Lung (tissue), 11 donors: ENCODE measurements at regions not wholly inside any gene's neighbourhood (a gene's known extent, or its start where the extent isn't known, plus 50 kb on each side); places are given as distances from the start of the nearest gene placed in this dataset.
A peak's percentile ranks its signal among the peaks of the same experiment; 100 is the strongest.

Source experiments
- ATAC-seq: fragments of 200-7000 bp; cut with Tn5 transposase; one replicate; pipeline ENCODE4 v1.9.1; 2020; ENCODE audit warnings: moderate number of reproducible peaks; ENCODE audit not compliant: insufficient read depth, low FRiP score
- DNase-seq, 3 donors: peaks; one replicate each; pipeline ENCODE4 v3.0.0-alpha.2; 2013 to 2017
- H3K27ac ChIP-seq, 2 donors: one replicate each; pipeline ENCODE4 v1.5.1; 2013; ENCODE audit warnings: mild to moderate bottlenecking in 2 of 2, moderate library complexity in 2 of 2, control low read depth in 1 of 2, inconsistent platforms in 1 of 2, low read depth in 1 of 2, low read length in 1 of 2
- H3K27me3 ChIP-seq, 3 donors: one replicate each; pipeline ENCODE4 v1.5.1; 2013; ENCODE audit warnings: low read length in 2 of 3; ENCODE audit not compliant: control insufficient read depth in 3 of 3, insufficient read depth in 3 of 3
- H3K36me3 ChIP-seq, 4 donors: one replicate each; pipeline ENCODE4 v1.5.1; 2013; ENCODE audit warnings: low read length in 4 of 4, mild to moderate bottlenecking in 1 of 4, moderate library complexity in 1 of 4; ENCODE audit not compliant: control insufficient read depth in 4 of 4, insufficient read depth in 4 of 4
- H3K4me1 ChIP-seq, 5 donors: one replicate each; pipeline ENCODE4 v1.5.1; 2013; ENCODE audit warnings: low read length in 5 of 5, mild to moderate bottlenecking in 2 of 5, moderate library complexity in 1 of 5; ENCODE audit not compliant: control insufficient read depth in 5 of 5, insufficient read depth in 5 of 5
- H3K4me3 ChIP-seq: one replicate; pipeline ENCODE4 v1.5.1; 2013; ENCODE audit warnings: mild to moderate bottlenecking, control low read depth, moderate library complexity
- H3K9ac ChIP-seq, 2 donors: one replicate each; pipeline ENCODE4 v1.5.1; 2013; ENCODE audit warnings: low read length in 2 of 2, control low read depth in 1 of 2; ENCODE audit not compliant: insufficient read depth in 1 of 2
- H3K9me3 ChIP-seq, 4 donors: one replicate each; pipeline ENCODE4 v1.5.1; 2013; ENCODE audit warnings: low read length in 3 of 4, mild to moderate bottlenecking in 1 of 4, moderate library complexity in 1 of 4; ENCODE audit not compliant: control insufficient read depth in 4 of 4, insufficient read depth in 3 of 4
- WGBS, 2 donors: extraction: QIAGEN DNeasy Blood & Tissue Kit; methylation state at CpG; one replicate each; pipeline ENCODE4 v1.1.7; 2013; 5-methylcytosine and 5-hydroxymethylcytosine counted together
- TF ChIP-seq, protein P1 (sequence below): IDR thresholded peaks from 2 replicates; pipeline ENCODE4 v1.5.1; 2012; ENCODE audit warnings: mild to moderate bottlenecking; ENCODE audit errors: control extremely low read depth, extremely low read depth
- donor health status: control.
- donor health status: control.
- donor health status: Bipolar disorder and iron deficiency.
- donor health status: healthy.
- donor health status: DM: yes; HTN: yes; CAD: no.

DNA sequence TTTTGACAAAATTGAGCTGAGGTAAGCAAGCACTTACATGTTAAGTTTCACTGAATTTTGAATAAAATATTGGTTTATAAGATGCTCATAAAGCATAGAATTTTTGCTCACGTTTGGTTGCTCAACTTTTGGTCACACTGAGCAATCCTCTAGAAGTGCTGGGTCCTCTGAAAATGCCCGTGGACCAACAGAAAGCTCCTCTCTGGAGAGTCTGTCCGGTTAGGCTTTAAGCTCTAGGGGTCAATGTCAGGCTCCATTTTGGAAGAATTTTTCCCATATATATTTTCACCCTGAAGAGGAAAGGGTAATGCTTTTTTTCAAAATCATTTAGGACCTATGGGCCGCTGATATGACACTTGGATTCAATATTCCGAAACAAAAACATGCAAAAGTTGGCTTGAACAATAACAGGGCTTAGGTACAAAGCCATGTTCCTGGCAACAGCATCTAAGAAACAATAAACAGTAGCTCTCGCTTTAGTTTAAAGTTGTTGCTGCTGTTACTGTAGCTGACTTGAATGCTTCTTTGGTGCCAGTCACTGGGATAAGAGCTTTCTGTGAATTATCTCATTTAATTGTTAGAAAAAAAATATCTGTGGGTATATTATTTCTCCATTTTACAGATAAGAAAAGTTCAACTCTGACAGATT, 131.7 kb upstream of the ESRRG start:
- TF ChIP-seq, protein P1, sequence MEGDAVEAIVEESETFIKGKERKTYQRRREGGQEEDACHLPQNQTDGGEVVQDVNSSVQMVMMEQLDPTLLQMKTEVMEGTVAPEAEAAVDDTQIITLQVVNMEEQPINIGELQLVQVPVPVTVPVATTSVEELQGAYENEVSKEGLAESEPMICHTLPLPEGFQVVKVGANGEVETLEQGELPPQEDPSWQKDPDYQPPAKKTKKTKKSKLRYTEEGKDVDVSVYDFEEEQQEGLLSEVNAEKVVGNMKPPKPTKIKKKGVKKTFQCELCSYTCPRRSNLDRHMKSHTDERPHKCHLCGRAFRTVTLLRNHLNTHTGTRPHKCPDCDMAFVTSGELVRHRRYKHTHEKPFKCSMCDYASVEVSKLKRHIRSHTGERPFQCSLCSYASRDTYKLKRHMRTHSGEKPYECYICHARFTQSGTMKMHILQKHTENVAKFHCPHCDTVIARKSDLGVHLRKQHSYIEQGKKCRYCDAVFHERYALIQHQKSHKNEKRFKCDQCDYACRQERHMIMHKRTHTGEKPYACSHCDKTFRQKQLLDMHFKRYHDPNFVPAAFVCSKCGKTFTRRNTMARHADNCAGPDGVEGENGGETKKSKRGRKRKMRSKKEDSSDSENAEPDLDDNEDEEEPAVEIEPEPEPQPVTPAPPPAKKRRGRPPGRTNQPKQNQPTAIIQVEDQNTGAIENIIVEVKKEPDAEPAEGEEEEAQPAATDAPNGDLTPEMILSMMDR, result no peak
- Histone ChIP-seq H3K4me3 (no peak overlapping the region), H3K9me3 (no peaks in the 10 kb centered on the region), H3K36me3 (no peaks in the 10 kb centered on the region), H3K4me1 (peaks cover 0 to 4% (median 0%) of the 10 kb centered on the region in 5 donors), H3K27me3 (no peaks in the 10 kb centered on the region), H3K27ac (peak overlapping the region in 1 of 2 donors; percentile 33), H3K9ac (no peak overlapping the region)
- DNase-seq (peak in 1 of 3 donors; percentile 21), ATAC-seq (no peak)
- WGBS, 2 donors, result 78 to 83% methylated on average over 6 of the region's 6 CpGs

DNA sequence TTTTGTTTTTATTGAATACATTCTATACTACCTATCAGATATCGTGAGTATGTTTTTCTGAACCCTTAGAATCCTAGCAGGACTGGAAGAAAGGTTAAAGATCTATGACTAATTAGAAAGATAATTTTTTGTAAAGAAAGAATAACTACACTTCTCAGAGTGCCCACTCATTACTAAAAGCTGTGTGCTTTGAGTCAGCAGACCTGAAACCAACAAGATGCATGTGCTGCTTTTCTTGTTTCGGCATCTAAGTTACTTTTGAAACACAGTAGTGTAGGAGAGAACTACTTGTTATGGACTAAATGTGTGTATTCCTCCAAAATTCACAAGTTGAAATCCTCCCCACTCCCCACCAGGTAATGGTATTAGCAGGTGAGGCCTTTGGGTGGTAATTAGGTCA, 127.8 kb upstream of the ESRRG start:
- H3K4me3 ChIP-seq, result no peak overlapping the region
- H3K4me1 ChIP-seq, result peaks cover 0 to 7% (median 0%) of the 10 kb centered on the region in 5 donors
- no peaks in the 10 kb centered on the region for H3K27me3 ChIP-seq
- no peak overlapping the region for H3K27ac ChIP-seq
- no peak for DNase-seq
- TF ChIP-seq, protein P1, result no peak
- ATAC-seq, result no peak
- H3K36me3 ChIP-seq, result no peaks in the 10 kb centered on the region
- no peak overlapping the region for H3K9ac ChIP-seq
- WGBS, 2 donors, result 89 to 94% methylated on average over 2 of the region's 2 CpGs
- H3K9me3 ChIP-seq, result no peaks in the 10 kb centered on the region

DNA sequence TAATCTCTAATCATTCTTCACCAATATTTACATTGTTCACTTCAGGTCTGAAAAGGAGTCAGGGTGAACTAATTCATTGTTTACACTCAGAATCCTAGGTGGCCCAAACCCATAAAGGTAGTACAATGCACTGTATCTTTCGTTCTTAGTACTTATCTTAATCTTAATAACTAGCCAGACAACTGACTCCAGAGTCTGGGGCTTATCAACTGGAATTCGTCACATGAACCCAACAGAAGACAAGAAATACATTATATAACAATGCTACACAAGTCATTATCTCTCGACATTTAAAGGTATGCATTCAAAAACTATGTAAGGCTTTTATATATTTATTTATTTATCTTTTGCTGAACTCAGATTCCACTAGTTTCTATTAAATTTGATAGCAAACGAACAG, 125.9 kb upstream of the ESRRG start:
- H3K9me3 ChIP-seq, result no peaks in the 10 kb centered on the region
- H3K4me3 ChIP-seq, result no peak overlapping the region
- no peaks in the 10 kb centered on the region for H3K27me3 ChIP-seq
- H3K36me3 ChIP-seq, result no peaks in the 10 kb centered on the region
- no peak for DNase-seq
- no peak overlapping the region for H3K9ac ChIP-seq
- 59 to 76% methylated on average over 4 of the region's 4 CpGs for WGBS, 2 donors
- no peak overlapping the region for H3K27ac ChIP-seq
- TF ChIP-seq, protein P1, result no peak
- ATAC-seq, result no peak
- peaks cover 0 to 3% (median 0%) of the 10 kb centered on the region in 5 donors for H3K4me1 ChIP-seq
